GM12892 (cell line): ENCODE measurements at regions not wholly inside any gene's neighbourhood (a gene's known extent, or its start where the extent isn't known, plus 50 kb on each side); places are given as distances from the start of the nearest gene placed in this dataset.

Experiments used
- POLR2A ChIP-seq: IDR thresholded peaks from 2 replicates; pipeline ENCODE4 v1.6.1; 2011; ENCODE audit warnings: low read depth, low read length, control low read depth
- POLR2AphosphoS5 ChIP-seq: IDR thresholded peaks from 2 replicates; pipeline ENCODE4 v1.6.1; 2011; ENCODE audit warnings: low read depth, low read length, control low read depth

DNA sequence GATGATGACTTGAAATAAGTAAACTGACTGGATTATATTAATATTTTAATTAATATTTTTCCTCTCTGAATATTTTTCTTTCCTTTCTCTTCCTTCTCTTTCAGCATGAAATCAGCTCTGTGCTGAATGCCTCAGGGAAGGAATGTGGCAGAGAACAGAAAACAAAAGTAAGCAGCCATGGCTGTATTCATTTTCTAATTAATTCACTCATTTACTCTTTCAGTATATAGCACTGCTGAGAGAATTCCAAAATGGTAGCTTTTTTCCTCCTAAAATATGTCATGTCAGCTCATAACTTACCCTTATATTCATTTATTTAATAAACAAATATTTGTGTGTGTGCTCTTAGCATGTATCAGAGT, 522.5 kb downstream of the PTPRC start:
- TF ChIP-seq POLR2A = no peak
- TF ChIP-seq POLR2AphosphoS5 = no peak
